Testis (tissue), 2 donors: ENCODE measurements at regions not wholly inside any gene's neighbourhood (a gene's known extent, or its start where the extent isn't known, plus 50 kb on each side); places are given as distances from the start of the nearest gene placed in this dataset.

ENCODE experiments used
- DNase-seq: peaks from one replicate; pipeline ENCODE4 v3.0.0-alpha.2; 2019
- H3K27ac ChIP-seq, 2 donors: fragments of 200-600 bp; sonication (generic); one replicate each; pipeline ENCODE4 v1.5.1; 2019
- H3K27me3 ChIP-seq: fragments of 200-600 bp; sonication (generic); one replicate; pipeline ENCODE4 v1.5.1; 2019
- H3K36me3 ChIP-seq: fragments of 200-600 bp; sonication (generic); one replicate; pipeline ENCODE4 v1.5.1; 2017; ENCODE audit warnings: low read depth; ENCODE audit errors: missing control alignments
- H3K4me1 ChIP-seq: fragments of 200-600 bp; sonication (generic); one replicate; pipeline ENCODE4 v1.5.1; 2019
- H3K4me3 ChIP-seq, 2 donors: fragments of 200-600 bp; sonication (generic); one replicate each; pipeline ENCODE4 v1.5.1; 2017 to 2019
- H3K9me3 ChIP-seq: fragments of 200-600 bp; sonication (generic); one replicate; pipeline ENCODE4 v1.5.1; 2017
- POLR2A ChIP-seq: fragments of 450-650 bp; IDR thresholded peaks from one replicate; pipeline ENCODE4 v1.6.1; 2017; ENCODE audit warnings: antibody characterized with exemption, mild to moderate bottlenecking, moderate library complexity
- WGBS, 2 donors: methylation state at CpG; one replicate each; pipeline ENCODE4 v1.1.5; 2018; 5-methylcytosine and 5-hydroxymethylcytosine counted together
- intact Hi-C: fragments of 100-400 bp; cut with DNase I; formaldehyde crosslinking; loops from one replicate; pipeline ENCODE4 v1.15.1; 2023; ENCODE audit warnings: low total_unique reads
- TF ChIP-seq, protein P1 (sequence below), 3 experiments: fragments of 450-650 bp in 2 of 3; fragments of 200-600 bp in 1 of 3; sonication (generic) in 1 of 3; IDR thresholded peaks; one replicate each; pipeline ENCODE4 v1.5.1; 2016 to 2019; ENCODE audit warnings: antibody characterized with exemption in 3 of 3, mild to moderate bottlenecking in 2 of 3, moderate library complexity in 1 of 3

DNA sequence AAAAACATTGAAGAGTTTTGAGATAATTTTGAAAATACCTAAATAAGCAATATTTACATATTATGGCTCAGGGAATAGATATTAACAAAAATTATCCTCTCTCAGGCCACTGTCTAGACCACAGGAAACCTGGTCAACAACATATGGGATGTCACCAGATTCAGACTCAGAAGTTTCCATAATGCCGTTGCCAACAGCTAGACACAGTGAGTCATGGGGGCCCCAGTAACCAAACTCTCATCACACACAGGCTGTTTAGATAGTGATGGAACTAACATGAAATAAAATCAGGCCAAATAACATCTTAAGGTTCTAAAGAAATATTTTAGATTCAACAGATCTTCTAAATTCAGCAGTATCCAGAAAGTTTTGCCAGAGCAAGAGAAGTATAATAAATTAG lies 681.7 kb upstream of the ADAMTS5 start:
- Histone ChIP-seq H3K27ac (no peak overlapping the region), H3K9me3 (no peaks in the 10 kb centered on the region), H3K36me3 (no peaks in the 10 kb centered on the region), H3K27me3 (no peaks in the 10 kb centered on the region), H3K4me1 (no peaks in the 10 kb centered on the region), H3K4me3 (no peak overlapping the region)
- no peak for DNase-seq
- intact Hi-C loops: no loop called here
- 88 to 91% methylated on average over 1 of the region's 1 CpG for WGBS, 2 donors
- TF ChIP-seq POLR2A: no peak
- TF ChIP-seq, protein P1, sequence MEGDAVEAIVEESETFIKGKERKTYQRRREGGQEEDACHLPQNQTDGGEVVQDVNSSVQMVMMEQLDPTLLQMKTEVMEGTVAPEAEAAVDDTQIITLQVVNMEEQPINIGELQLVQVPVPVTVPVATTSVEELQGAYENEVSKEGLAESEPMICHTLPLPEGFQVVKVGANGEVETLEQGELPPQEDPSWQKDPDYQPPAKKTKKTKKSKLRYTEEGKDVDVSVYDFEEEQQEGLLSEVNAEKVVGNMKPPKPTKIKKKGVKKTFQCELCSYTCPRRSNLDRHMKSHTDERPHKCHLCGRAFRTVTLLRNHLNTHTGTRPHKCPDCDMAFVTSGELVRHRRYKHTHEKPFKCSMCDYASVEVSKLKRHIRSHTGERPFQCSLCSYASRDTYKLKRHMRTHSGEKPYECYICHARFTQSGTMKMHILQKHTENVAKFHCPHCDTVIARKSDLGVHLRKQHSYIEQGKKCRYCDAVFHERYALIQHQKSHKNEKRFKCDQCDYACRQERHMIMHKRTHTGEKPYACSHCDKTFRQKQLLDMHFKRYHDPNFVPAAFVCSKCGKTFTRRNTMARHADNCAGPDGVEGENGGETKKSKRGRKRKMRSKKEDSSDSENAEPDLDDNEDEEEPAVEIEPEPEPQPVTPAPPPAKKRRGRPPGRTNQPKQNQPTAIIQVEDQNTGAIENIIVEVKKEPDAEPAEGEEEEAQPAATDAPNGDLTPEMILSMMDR (IDR thresholded peaks at IDR 0.05): no peak

DNA sequence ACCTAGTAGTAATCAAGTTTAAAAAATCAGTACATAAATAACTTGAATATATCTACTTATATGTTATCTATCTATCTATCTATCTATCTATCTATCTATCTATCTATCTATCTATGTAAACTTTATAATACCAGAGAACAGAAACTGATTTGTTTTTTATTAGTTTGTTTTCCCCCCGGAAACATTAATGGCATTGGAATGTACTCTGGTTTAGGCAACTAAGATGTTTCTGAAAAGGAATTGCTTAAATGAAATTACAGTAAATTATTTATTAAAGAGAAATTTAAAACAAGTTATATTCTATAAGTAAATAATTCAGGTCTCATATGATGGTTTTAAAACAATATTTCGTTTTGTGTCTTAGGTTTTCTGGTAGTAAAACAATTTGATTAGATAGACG lies 681.0 kb upstream of the ADAMTS5 start:
- H3K4me3 ChIP-seq: no peak overlapping the region
- no peaks in the 10 kb centered on the region for H3K9me3 ChIP-seq
- no peaks in the 10 kb centered on the region for H3K36me3 ChIP-seq
- intact Hi-C loops: no loop called here
- no peaks in the 10 kb centered on the region for H3K27me3 ChIP-seq
- TF ChIP-seq, protein P1 (IDR thresholded peaks at IDR 0.05): no peak
- TF ChIP-seq POLR2A: no peak
- no peak for DNase-seq
- no peak overlapping the region for H3K27ac ChIP-seq
- H3K4me1 ChIP-seq: no peaks in the 10 kb centered on the region
- 57 to 77% methylated on average over 3 of the region's 3 CpGs for WGBS, 2 donors

DNA sequence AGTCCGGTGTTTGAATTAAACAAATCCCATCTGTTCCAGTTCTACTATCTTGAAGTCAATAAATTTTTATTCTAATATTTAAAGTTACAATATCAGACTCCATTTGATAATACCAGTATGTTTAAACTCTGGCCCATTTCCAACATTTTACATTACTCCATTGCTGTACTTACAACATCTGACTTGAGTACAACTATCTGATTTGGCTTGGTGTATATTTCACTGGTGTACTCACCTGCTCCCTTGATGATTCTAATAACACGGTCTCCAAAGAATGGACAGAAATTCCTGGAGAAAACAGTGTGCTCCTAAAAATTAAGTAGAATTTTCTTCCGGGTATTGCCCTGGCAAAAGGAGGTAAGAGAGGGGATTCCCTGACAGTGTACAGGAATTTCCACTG lies 680.5 kb upstream of the ADAMTS5 start:
- Histone ChIP-seq H3K27ac (no peak overlapping the region), H3K27me3 (no peaks in the 10 kb centered on the region), H3K4me1 (no peaks in the 10 kb centered on the region), H3K4me3 (no peak overlapping the region), H3K36me3 (no peaks in the 10 kb centered on the region), H3K9me3 (no peaks in the 10 kb centered on the region)
- intact Hi-C loops: no loop called here
- WGBS, 2 donors: 70 to 88% methylated on average over 3 of the region's 3 CpGs
- DNase-seq: no peak
- TF ChIP-seq, protein P1 (IDR thresholded peaks at IDR 0.05): no peak
- TF ChIP-seq POLR2A: no peak

DNA sequence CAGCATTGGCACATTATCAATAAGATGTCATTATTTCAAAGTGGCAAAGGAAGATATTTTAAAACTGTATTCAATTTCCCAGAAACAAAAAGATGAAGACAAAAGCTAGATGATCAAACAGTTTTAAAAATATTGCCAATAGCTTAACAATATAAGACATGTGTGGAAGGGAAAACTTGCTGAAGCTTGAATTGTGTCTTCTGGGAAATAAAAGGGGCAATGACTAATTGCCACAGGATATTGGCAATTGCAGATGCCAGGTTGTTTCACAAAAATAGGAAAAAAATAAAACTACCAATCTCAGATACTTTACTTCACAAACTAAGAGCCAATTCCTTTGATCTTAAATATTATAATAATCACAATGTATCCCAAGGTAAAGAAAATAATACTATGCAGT lies 679.8 kb upstream of the ADAMTS5 start:
- TF ChIP-seq, protein P1 (IDR thresholded peaks at IDR 0.05): no peak
- TF ChIP-seq POLR2A: no peak
- Histone ChIP-seq H3K27me3 (no peaks in the 10 kb centered on the region), H3K27ac (no peak overlapping the region), H3K36me3 (no peaks in the 10 kb centered on the region), H3K4me1 (no peaks in the 10 kb centered on the region), H3K4me3 (no peak overlapping the region), H3K9me3 (no peaks in the 10 kb centered on the region)
- no peak for DNase-seq
- intact Hi-C loops: no loop called here

DNA sequence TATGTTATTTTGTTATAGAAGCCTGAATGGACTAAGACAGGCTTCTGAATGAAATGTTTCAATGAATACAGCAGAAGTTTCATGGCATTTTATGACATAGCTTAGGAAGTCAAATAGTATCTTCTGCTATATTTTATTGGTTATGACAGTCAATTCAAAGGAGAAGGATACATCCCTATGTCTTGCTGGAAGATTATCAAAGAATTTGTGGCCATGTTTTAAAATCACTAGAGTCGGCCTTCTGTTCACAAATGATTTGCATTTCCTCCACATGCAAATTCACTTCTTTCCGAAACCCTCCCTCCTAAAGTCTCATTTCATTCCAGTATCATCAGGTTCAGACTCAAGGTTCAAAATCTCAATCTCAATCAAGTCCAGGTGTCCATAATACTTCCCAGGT lies 679.2 kb upstream of the ADAMTS5 start:
- WGBS, 2 donors: 91 to 97% methylated on average over 2 of the region's 2 CpGs
- intact Hi-C loops: no loop called here
- DNase-seq: no peak

More for the DNA sequence above, 679.2 kb upstream of the ADAMTS5 start:
- H3K36me3 ChIP-seq: no peaks in the 10 kb centered on the region
- no peak overlapping the region for H3K4me3 ChIP-seq
- TF ChIP-seq, protein P1 (IDR thresholded peaks at IDR 0.05): no peak
- TF ChIP-seq POLR2A: no peak
- H3K27ac ChIP-seq: no peak overlapping the region
- no peaks in the 10 kb centered on the region for H3K27me3 ChIP-seq
- no peaks in the 10 kb centered on the region for H3K4me1 ChIP-seq
- H3K9me3 ChIP-seq: no peaks in the 10 kb centered on the region
